GM23338 (cell line): ENCODE measurements at regions not wholly inside any gene's neighbourhood (a gene's known extent, or its start where the extent isn't known, plus 50 kb on each side); places are given as distances from the start of the nearest gene placed in this dataset.

ENCODE experiments used
- CREB1 ChIP-seq: fragments of 250-450 bp; sonication (Bioruptor Pico); IDR thresholded peaks from 2 replicates; pipeline ENCODE4 v1.5.0; 2020; ENCODE audit warnings: low read depth, mild to moderate bottlenecking, moderate library complexity
- EZH2 ChIP-seq: fragments of 200-600 bp; sonication (generic); IDR thresholded peaks from one replicate; pipeline ENCODE4 v1.8.0; 2017; ENCODE audit warnings: antibody characterized with exemption, mild to moderate bottlenecking, low read depth; ENCODE audit not compliant: unreplicated experiment
- EZH2phosphoT487 ChIP-seq: fragments of 200-600 bp; sonication (generic); IDR thresholded peaks from one replicate; pipeline ENCODE4 v1.8.1; 2018; ENCODE audit warnings: antibody characterized with exemption; ENCODE audit not compliant: unreplicated experiment
- POLR2AphosphoS5 ChIP-seq: IDR thresholded peaks from 2 replicates; pipeline ENCODE4 v1.6.1; 2016; ENCODE audit warnings: antibody characterized with exemption, low read depth
- REST ChIP-seq: IDR thresholded peaks from one replicate; pipeline ENCODE4 v1.6.1; 2018; ENCODE audit warnings: antibody characterized with exemption; ENCODE audit not compliant: unreplicated experiment
- ZNF114 ChIP-seq: fragments of 250-450 bp; sonication (Bioruptor Pico); IDR thresholded peaks from 2 replicates; pipeline ENCODE4 v1.5.0; 2020; ENCODE audit warnings: mild to moderate bottlenecking, moderate library complexity

GRCh38 chr2:76406134-76406855, 695.6 kb upstream of the GCFC2 start:
- TF ChIP-seq POLR2AphosphoS5 (no peak), EZH2phosphoT487 (no peak), CREB1 (no peak), REST (no peak), EZH2 (no peak), ZNF114 (CRISPR knock-in tag) (no peak)
